HCT116 (cell line): ENCODE measurements at regions not wholly inside any gene's neighbourhood (a gene's known extent, or its start where the extent isn't known, plus 50 kb on each side); places are given as distances from the start of the nearest gene placed in this dataset.

Experiments
- ATAC-seq: fragments of 200-7000 bp; cut with Tn5 transposase; 2 replicates; pipeline ENCODE4 v1.9.1; 2020; ENCODE audit warnings: mild to moderate bottlenecking, moderate library complexity
- BruUV-seq: library from RNA; stranded (reverse); fragments of 400-500 nt; replicated peaks from 2 replicates; lab custom pipeline; 2021; lab: Mats Ljungman, UMichigan
- CTCF ChIA-PET: fragments of 300-600 bp; sonication (Branson Sonifier 250); formaldehyde crosslinking; loops from one replicate; lab custom pipeline; 2021; ENCODE audit warnings: antibody characterized with exemption; lab: Charles Lee
- POLR2A ChIA-PET: fragments of 300-600, 350-600 bp; sonication (Branson Sonifier 250); formaldehyde crosslinking; loops from one replicate; lab custom pipeline; 2021; ENCODE audit warnings: antibody characterized with exemption; lab: Charles Lee
- RAD21 ChIA-PET, 2 experiments: fragments of 300-600 bp; sonication (Branson Sonifier 250); formaldehyde crosslinking; loops; one replicate each; lab custom pipeline; 2023; ENCODE audit warnings: low total read pairs in 2 of 2; ENCODE audit not compliant: uncharacterized antibody in 2 of 2, unreplicated experiment in 2 of 2, low non-redundant PET in 1 of 2; lab: Charles Lee
- DNase-seq: peaks from one replicate; pipeline ENCODE4 v3.0.0-alpha.2; 2010; ENCODE audit warnings: low read depth, low spot score
- H2AFZ ChIP-seq: fragments of 200-600 bp; shearing (Covaris generic), sonication (generic); 2 replicates; pipeline ENCODE4 v1.6.1; 2017; ENCODE audit warnings: low read depth, mixed run types, mixed read lengths, antibody characterized with exemption, low read length; ENCODE audit not compliant: poor library complexity, severe bottlenecking
- H3K27ac ChIP-seq: 2 replicates; pipeline ENCODE4 v1.5.1; 2012; ENCODE audit warnings: low read depth, low read length
- H3K27me3 ChIP-seq: fragments of 200-600 bp; sonication (generic); 2 replicates; pipeline ENCODE4 v1.6.1; 2016; ENCODE audit warnings: mixed run types, low read length, mixed read lengths; ENCODE audit not compliant: insufficient read depth
- H3K36me3 ChIP-seq, 2 experiments: fragments of 200-500 bp in 1 of 2; fragments of 200-600 bp in 1 of 2; sonication (Bioruptor generic) in 1 of 2; sonication (generic) in 1 of 2; 2 replicates each; pipeline versions ENCODE4 v1.5.1 to v1.6.1; 2014 to 2016; ENCODE audit warnings: low read length in 2 of 2, inconsistent platforms in 1 of 2, mixed read lengths in 1 of 2, mixed run types in 1 of 2; ENCODE audit not compliant: insufficient read depth in 2 of 2, control insufficient read depth in 1 of 2
- H3K4me1 ChIP-seq, 2 experiments: fragments of 200-600 bp in 1 of 2; sonication (generic) in 1 of 2; 2 replicates each; pipeline versions ENCODE4 v1.5.1 to v1.6.1; 2012 to 2017; ENCODE audit warnings: low read length in 2 of 2, inconsistent platforms in 1 of 2, mild to moderate bottlenecking in 1 of 2, mixed read lengths in 1 of 2, mixed run types in 1 of 2, moderate library complexity in 1 of 2; ENCODE audit not compliant: insufficient read depth in 2 of 2, control insufficient read depth in 1 of 2
- H3K4me2 ChIP-seq: fragments of 200-600 bp; sonication (generic); 2 replicates; pipeline ENCODE4 v1.6.1; 2017; ENCODE audit warnings: mixed run types, low read length, mixed read lengths
- H3K4me3 ChIP-seq, 2 experiments: fragments of 200-600 bp in 1 of 2; sonication (generic) in 1 of 2; replicated peaks in 1 of 2; 2 replicates each; pipeline ENCODE4 v1.5.1; 2011 to 2016; ENCODE audit warnings: low read length in 2 of 2, control low read depth in 1 of 2, low read depth in 1 of 2, mild to moderate bottlenecking in 1 of 2, mixed read lengths in 1 of 2, mixed run types in 1 of 2
- H3K79me2 ChIP-seq: fragments of 200-600 bp; sonication (generic); 2 replicates; pipeline ENCODE4 v1.6.1; 2017; ENCODE audit warnings: mild to moderate bottlenecking, mixed run types, low read length, moderate library complexity, mixed read lengths; ENCODE audit not compliant: insufficient read depth
- H3K9ac ChIP-seq: fragments of 200-600 bp; sonication (generic); 2 replicates; pipeline ENCODE4 v1.6.1; 2016; ENCODE audit warnings: low read length, mixed read lengths
- H3K9me2 ChIP-seq: fragments of 200-600 bp; sonication (generic), shearing (Covaris generic); 2 replicates; pipeline ENCODE4 v1.6.1; 2017; ENCODE audit warnings: mixed run types, mild to moderate bottlenecking, moderate library complexity; ENCODE audit not compliant: insufficient read depth
- H3K9me3 ChIP-seq, 2 experiments: fragments of 200-500 bp in 1 of 2; fragments of 200-600 bp in 1 of 2; sonication (Bioruptor generic) in 1 of 2; sonication (generic) in 1 of 2; 2 replicates each; pipeline ENCODE4 v1.6.1; 2014 to 2017; ENCODE audit warnings: low read length in 2 of 2, mixed read lengths in 2 of 2, inconsistent platforms in 1 of 2, low read depth in 1 of 2, mild to moderate bottlenecking in 1 of 2, mixed run types in 1 of 2, moderate library complexity in 1 of 2; ENCODE audit not compliant: control insufficient read depth in 1 of 2, insufficient read depth in 1 of 2
- H4K20me1 ChIP-seq: fragments of 200-600 bp; sonication (generic), shearing (Covaris generic); 2 replicates; pipeline ENCODE4 v1.6.1; 2017; ENCODE audit warnings: mixed run types, mild to moderate bottlenecking, moderate library complexity; ENCODE audit not compliant: insufficient read depth
- CEBPB ChIP-seq: IDR thresholded peaks from 2 replicates; pipeline ENCODE4 v1.6.1; 2012; ENCODE audit warnings: low read depth
- POLR2A ChIP-seq: IDR thresholded peaks from 2 replicates; pipeline ENCODE4 v1.7.0; 2011; ENCODE audit warnings: borderline replicate concordance; ENCODE audit not compliant: insufficient read depth, insufficient read length; ENCODE audit errors: extremely low read depth
- POLR2AphosphoS5 ChIP-seq: IDR thresholded peaks from 2 replicates; pipeline ENCODE4 v1.6.1; 2011; ENCODE audit warnings: mild to moderate bottlenecking, low read depth, low read length, moderate library complexity
- SIN3A ChIP-seq: IDR thresholded peaks from 2 replicates; pipeline ENCODE4 v1.6.1; 2012; ENCODE audit warnings: low read depth
- SP1 ChIP-seq: IDR thresholded peaks from 2 replicates; pipeline ENCODE4 v1.6.1; 2012; ENCODE audit warnings: low read depth
- ZBTB33 ChIP-seq: IDR thresholded peaks from 2 replicates; pipeline ENCODE4 v1.6.1; 2011; ENCODE audit warnings: mild to moderate bottlenecking, low read length, moderate library complexity; ENCODE audit not compliant: insufficient replicate concordance; ENCODE audit errors: extremely low read depth
- ZFX ChIP-seq: fragments of 450-650 bp; IDR thresholded peaks from 2 replicates; pipeline ENCODE4 v1.6.1; 2017
- ZNF274 ChIP-seq: fragments of 200-500 bp; sonication (Bioruptor generic); IDR thresholded peaks from 2 replicates; pipeline ENCODE4 v1.6.1; 2014; ENCODE audit warnings: mild to moderate bottlenecking, low read depth, low read length, inconsistent platforms
- intact Hi-C: fragments of 100-400 bp; cut with micrococcal nuclease; formaldehyde crosslinking; loops from 2 replicates; pipeline ENCODE4 v1.10.0; 2022

GRCh38 chr21:26715116-26715515, 130.1 kb downstream of the ADAMTS1 start:
- no peaks in the 10 kb centered on the region for H3K4me1 ChIP-seq
- ChIA-PET POLR2A (no interaction called here), CTCF (no interaction called here), RAD21 (no interaction called here)
- H3K4me3 ChIP-seq, result no peak overlapping the region
- no peaks in the 10 kb centered on the region for H3K9me3 ChIP-seq
- H4K20me1 ChIP-seq, result no peaks in the 10 kb centered on the region
- H3K27me3 ChIP-seq, result no peaks in the 10 kb centered on the region
- H3K9ac ChIP-seq, result no peak overlapping the region
- ATAC-seq, result no peak
- TF ChIP-seq ZBTB33 (no peak), POLR2A (no peak), SIN3A (no peak), ZNF274 (no peak), SP1 (no peak), ZFX (no peak)
- H3K4me2 ChIP-seq, result no peak overlapping the region
- intact Hi-C loops, result no loop called here
- no peaks in the 10 kb centered on the region for H3K36me3 ChIP-seq
- no peaks in the 10 kb centered on the region for H3K9me2 ChIP-seq
- no peaks in the 10 kb centered on the region for H3K79me2 ChIP-seq
- no peak overlapping the region for H2AFZ ChIP-seq
- DNase-seq, result no peak
- H3K27ac ChIP-seq, result no peak overlapping the region
- no TSS peak for BruUV-seq

DNA sequence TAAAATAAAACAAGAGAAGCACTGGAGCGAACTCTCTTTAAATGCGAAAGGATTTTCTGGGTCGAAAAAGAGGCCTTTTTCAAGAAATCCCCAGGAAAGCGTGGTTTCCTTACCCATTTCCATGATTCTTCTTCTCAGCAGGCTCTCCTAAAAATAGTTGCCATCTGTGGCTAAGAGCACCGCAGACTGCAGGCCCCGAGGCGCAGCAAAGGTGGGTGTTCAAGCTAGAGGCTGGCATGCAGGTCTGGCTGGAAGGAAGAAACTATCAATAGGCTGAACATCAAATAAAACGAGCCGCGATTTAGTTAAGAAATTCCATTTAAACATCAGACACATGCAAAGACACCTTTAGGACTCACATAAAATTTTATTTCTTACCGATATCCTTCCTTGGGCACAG, 135.1 kb downstream of the ADAMTS1 start:
- BruUV-seq, result no TSS peak
- H3K4me3 ChIP-seq, result no peak overlapping the region

More for the DNA sequence above, 135.1 kb downstream of the ADAMTS1 start:
- H3K9me2 ChIP-seq, result no peaks in the 10 kb centered on the region
- H3K9me3 ChIP-seq, result peaks cover 0 to under 1% of the 10 kb centered on the region in 2 experiments; a peak in 2 of 4 replicates
- no peaks in the 10 kb centered on the region for H3K4me1 ChIP-seq
- no peaks in the 10 kb centered on the region for H4K20me1 ChIP-seq
- TF ChIP-seq CEBPB (no peak), POLR2AphosphoS5 (no peak), ZFX (no peak)
- ChIA-PET RAD21 (no interaction called here), CTCF (no interaction called here), POLR2A (no interaction called here)
- no peaks in the 10 kb centered on the region for H3K36me3 ChIP-seq
- H3K9ac ChIP-seq, result no peak overlapping the region
- H2AFZ ChIP-seq, result no peak overlapping the region
- no peaks in the 10 kb centered on the region for H3K79me2 ChIP-seq
- H3K27me3 ChIP-seq, result no peaks in the 10 kb centered on the region
- H3K4me2 ChIP-seq, result no peak overlapping the region
- DNase-seq (no peak), ATAC-seq (no peak)
- no peak overlapping the region for H3K27ac ChIP-seq
- intact Hi-C loops, result no loop called here
